Activated CD4-positive, CD25-positive, alpha-beta regulatory T cell treated with anti-CD3 and anti-CD28 coated beads, Interleukin-2, amount 50 U/mL, for 72 hours (primary cell): ENCODE measurements at regions not wholly inside any gene's neighbourhood (a gene's known extent, or its start where the extent isn't known, plus 50 kb on each side); places are given as distances from the start of the nearest gene placed in this dataset.
"Not testable (repeated sequence)": the region's sequence is repeated elsewhere in the genome, so short reads cannot be mapped to it uniquely, and the experiment has no call there.

Experiments used
- DNase-seq: peaks from one replicate; pipeline ENCODE4 v3.0.0; 2021

DNA sequence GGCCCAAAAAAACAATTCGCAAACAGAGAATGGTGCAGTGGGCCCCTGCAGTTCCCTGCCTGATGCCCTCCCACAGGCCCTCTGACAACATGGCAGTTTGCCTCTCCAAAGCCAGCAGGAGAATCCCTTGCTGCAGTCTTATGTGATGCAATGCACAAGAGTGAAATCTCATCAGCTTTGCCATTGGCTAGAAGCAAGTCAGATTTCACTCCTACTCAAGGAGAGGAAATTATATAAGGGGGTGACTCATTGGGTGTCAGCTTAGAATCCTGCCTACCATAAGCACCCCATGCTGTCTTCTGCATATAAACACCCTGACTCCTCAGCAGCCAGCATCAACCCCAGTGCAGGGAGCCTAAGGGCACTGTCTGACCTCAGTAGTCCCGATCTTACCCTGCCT lies 157.3 kb upstream of the LDB2 start:
- no peak for DNase-seq

- DNase-seq, result no peak
Measured at GRCh38 chr4:17045866-17046265, 147.4 kb upstream of the LDB2 start.

GRCh38 chr4:17038510-17039176 lies 140.2 kb upstream of the LDB2 start:
- no peak for DNase-seq

DNA sequence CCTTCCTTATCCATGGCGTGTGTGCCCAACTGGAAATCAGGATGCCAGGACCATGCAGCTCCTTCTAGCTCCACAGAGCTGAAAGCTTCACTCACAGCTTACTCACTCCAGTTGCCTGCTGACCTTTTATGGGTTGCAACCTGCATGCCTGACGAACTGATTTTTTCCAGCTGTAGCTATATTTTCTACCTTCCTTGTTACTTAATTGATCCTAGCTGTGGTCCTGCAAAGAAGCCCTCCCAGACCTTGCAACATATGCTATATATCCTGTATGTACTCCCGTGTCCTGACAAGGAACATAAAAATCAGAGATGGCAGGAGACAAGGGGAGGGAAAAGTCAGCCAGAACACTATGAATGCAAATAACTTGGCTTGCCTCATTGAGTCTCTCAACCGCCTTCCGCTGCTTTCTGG lies 135.3 kb upstream of the LDB2 start:
- no peak for DNase-seq

DNA sequence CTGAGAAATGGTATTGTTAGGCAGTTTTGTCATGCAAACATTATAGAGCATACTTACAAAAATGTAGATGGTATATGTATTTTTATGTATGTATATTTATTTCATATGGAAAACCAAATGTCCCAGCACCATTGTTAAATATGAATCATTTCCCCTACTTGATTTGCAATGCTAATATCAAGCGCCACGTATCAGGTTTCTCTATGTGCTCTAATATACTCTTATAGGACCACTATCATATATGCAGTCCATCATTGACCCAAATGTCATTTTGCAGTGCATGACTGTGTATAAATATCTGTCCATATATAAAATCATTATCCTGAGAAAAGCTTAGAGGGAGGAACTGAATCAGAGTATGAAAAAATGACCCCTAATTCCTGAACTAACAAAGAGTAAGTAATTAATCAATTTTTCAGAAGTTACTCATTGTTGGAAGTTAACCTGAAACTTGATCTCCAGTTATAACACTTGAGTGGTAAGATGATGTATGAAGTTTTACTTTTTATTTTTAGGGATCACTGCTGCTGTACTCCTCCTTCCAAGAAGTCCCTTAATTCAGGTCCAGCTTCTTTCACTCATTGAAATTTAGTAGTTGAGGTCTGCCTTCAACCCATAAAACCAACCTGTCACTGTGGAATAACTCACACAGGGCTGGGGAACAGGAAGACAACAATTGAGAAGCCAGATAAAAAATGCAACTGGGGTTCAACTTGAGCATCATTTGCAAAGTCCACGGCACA lies 134.8 kb upstream of the LDB2 start:
- no peak for DNase-seq

DNA sequence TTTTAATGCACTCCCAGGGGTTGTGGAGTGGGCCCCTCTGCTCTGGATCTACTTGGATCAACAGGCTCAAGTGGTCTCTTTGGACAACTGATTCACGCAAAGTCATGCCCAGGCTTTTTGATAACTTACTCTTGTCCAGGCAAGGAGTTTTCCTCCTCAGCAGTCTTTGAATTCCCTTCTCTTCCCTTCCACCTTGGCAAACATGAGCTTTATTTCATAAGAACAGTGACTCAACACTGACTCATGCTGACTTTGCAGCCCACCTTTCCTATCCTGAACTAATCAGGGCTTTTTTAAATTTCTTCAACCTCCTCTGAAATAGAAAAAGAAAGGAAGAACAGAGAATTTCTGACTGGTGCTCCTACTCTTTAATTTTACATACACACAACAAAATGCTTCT lies 132.1 kb upstream of the LDB2 start:
- no peak for DNase-seq

GRCh38 chr4:17029964-17030363 lies 131.5 kb upstream of the LDB2 start:
- no peak for DNase-seq

DNA sequence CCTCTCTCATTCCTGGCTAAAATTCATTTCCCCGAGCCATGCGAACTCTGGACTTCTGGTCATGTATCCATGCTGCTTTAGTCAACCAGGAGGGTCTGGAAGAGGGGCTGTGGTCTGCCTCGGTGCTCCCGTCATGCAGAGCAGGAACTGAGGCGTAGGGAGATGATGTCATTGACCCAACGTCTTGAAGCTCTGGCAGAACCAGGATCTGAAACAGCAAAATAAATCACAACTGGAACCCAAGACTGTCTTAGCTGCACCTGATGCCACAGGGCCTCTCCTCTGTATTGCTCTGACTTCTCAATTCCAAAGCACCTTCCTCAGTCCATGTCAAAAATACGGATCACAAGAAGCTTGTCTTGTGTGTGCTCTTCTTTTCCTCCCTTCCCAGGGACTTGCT lies 131.0 kb upstream of the LDB2 start:
- DNase-seq, result no peak

GRCh38 chr4:17027495-17027894 lies 129.1 kb upstream of the LDB2 start:
- no peak for DNase-seq

DNA sequence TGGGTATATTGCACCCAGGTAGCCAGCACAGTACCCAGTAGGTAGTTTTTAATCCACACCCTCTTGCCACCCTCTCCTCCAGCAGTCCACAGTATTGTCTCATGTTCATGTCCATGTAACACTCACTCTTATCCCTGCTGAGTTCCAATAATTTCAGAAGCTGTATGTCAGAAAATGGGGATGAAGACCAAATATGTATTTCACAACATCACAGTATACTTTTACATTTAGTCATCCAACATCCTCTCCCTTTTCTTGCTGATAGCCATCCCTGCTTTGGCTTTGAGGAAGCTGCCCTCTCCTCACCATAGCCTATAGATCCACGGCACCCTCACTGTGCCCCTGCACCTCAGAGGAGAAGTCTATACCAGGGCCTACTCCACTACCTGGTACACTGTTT lies 126.0 kb upstream of the LDB2 start:
- no peak for DNase-seq

DNA sequence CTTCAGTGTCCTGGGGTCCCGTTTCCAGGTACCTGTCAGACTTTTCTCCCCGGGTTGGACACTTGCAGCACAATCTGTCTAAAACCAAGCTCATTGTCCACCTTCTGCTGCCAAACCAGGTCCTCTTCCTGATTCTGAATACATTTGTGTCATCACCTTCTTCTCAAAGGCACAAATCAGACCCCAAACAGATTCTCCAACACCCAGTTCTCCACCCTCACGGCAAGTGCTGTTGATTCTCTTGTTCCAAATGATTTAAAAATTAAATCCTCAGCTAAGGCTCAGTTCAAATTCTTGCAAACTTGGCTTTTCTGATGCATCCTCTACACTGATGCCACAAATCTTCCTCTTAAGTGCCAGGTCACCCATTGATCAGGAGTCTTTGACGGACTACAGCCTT lies 122.5 kb upstream of the LDB2 start:
- DNase-seq, result no peak

GRCh38 chr4:17020451-17020850 lies 122.0 kb upstream of the LDB2 start:
- DNase-seq, result no peak

DNA sequence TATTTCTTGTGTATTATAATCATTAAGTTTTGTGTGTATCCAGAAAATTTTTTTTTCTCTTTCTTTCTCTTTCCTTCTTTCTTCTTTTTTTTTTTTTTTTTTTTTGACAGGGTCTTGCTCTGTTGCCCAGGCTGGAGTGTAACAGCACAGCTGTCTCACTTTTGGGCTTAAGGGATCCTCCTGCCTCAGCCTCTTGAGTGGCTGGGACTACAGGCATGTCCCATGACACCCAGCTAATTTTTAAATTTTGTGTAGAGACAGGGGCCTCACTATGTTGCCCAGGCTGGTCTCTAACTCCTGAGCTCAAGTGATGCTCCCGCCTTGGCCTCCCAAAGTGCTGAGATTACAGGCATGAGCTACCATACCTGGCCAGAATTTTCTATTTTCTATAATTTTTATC lies 120.2 kb upstream of the LDB2 start:
- not testable (repeated sequence) for DNase-seq

- no peak for DNase-seq
Measured at GRCh38 chr4:17018013-17018412, 119.6 kb upstream of the LDB2 start.

DNA sequence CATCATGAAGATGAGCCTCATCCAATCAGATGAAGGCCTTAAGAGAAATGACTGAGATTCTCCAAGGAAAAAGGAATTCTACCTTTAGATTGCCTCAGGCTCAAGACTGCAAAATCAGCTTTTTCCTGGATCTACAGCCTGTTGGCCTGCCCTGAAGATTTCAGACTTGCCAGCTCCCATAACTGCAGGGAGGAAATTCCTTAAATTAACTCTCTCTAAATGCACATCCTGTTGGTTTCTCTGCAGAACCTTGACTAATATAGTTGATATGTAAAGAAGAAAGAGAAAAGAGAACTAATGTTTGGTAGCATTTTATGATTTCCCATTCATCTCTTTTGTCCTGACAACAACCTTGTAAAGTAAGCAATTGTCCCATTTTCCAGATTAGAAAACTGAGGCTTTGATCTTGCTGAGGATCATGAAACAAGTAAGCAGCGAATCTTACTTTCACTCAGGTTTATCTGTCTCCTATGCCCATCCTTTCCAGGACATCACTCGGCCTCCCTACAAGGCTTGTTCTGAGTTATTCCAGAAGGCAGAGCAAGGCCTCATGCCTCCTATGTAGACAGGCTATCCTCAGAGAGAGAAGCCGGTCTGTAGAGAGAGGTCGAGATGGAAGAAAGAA lies 115.0 kb upstream of the LDB2 start:
- no peak for DNase-seq

GRCh38 chr4:17012451-17012850 lies 114.0 kb upstream of the LDB2 start:
- no peak for DNase-seq

GRCh38 chr4:17010426-17011087 lies 112.1 kb upstream of the LDB2 start:
- no peak for DNase-seq

DNA sequence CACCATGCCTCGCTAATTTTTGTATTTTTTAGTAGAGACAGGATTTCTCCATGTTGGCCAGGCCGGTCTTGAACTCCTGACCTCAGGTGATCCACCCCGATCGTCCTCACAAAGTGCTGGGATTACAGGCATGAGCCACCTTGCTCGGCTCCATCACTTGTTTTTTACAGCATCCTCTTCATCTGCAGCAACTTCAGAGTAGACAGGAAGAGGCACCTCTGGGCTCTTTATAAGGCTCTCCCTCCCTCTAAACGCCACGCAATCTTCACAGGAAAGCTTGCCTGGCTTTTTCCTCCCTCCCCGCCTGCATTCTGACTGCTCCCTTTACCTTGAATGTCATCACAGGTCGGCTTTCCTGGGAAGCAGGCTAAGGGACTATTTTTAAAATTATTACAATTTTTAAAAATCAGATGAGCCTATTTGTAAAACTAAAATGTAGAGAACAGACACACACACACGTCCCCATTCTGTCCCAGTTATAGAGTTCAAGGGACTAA lies 111.5 kb upstream of the LDB2 start:
- DNase-seq, result no peak

- DNase-seq, result no peak
Measured at GRCh38 chr4:17008834-17009345, 110.4 kb upstream of the LDB2 start.

DNA sequence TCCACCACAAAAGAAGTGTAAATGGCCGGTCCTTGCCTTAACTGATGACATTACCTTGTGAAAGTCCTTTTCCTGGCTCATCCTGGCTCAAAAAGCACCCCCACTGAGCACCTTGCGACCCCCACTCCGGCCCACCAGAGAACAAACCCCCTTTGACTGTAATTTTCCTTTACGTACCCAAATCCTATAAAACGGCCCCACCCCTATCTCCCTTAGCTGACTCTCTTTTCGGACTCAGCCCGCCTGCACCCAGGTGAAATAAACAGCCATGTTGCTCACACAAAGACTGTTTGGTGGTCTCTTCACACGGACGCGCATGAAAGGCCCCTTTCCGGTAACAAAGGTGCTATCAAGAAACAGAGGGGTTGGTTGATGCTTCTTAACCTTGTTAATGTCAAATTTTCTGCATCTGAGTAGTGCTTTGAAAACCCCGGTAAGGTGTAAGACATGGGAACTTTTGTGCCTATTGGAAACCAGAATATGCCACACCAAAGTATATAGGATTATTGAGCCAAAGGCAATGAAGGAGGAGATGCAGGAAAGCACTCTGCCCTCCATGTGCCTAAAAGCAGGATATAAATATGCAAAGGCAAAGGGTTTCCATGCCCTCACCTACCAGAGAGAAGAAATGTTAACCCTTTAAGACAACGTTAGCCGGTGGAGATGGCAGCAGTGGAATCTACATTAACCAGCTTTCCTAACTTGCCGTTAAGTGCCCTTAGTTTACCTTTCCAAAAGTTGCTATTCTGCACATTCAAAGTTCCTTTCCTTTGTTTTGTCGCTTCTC lies 105.4 kb upstream of the LDB2 start:
- DNase-seq, result not testable (repeated sequence)

- DNase-seq, result no peak
Measured at GRCh38 chr4:16995451-16995850, 97.0 kb upstream of the LDB2 start.
